CD4-positive, alpha-beta T cell treated with Interleukin-15 for 4 hours (primary cell): ENCODE measurements at regions not wholly inside any gene's neighbourhood (a gene's known extent, or its start where the extent isn't known, plus 50 kb on each side); places are given as distances from the start of the nearest gene placed in this dataset.

ENCODE experiments used
- DNase-seq: peaks from one replicate; pipeline ENCODE4 v3.0.0-alpha.2; 2020; ENCODE audit warnings: low spot score

DNA sequence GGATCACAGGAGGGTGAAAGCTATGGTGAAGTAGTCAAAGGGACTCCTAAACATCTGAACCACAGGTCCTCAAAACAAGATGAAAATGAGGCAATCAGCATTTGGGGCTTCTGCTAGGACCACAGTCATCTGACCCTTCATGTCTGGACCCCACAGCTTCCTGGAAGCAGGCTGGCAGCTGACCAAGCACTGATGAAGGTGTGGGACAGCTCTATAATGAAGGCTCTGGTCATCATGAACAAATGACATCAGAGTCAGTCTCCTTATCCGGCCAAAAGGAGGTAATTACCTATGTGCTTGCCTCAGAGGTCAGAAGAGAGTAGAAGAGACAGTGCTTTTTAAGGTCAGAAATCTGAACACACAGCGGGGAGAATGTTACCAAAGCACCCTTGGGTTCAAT lies 101.2 kb upstream of the GNAO1 start:
- no peak for DNase-seq

DNA sequence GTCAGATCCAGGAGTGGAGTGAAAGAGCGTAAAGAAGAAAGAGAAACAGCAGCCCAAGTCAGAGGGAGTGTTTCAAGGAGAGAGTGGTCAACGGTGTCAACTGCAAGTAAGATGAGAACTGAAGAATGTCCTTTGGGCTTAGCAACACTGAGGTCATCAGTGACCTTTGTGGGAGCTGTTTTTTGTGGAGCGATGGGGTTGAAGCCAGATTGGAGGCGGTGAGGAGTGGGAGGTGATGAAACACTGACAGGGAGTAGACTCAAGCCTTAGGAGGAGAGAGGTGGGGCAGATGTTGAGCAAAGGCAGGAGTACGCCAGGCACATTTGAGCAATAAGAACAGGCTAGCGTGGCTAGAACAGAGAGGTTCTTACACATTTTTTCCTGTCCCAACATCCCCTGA lies 103.7 kb upstream of the GNAO1 start:
- DNase-seq: no peak

DNA sequence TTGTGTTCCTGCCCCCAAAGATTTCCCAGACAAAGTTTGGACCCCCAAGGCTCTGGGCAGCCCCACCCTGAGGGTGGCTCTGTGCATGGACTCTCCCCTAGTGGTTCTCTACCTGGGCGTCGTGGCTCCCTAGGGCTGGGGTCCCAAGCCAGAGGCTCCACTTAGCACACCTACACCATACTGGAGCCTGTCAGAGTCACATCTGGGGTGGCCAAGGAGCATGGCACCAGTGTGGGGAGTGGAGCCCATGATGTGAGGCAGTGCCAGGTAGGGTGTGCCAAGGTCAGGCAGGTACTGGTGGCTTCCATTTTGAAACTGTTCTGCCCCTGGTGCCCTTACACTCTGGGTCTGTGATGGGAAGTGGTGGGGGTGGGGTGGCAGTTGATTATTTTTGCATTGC lies 109.9 kb upstream of the GNAO1 start:
- no peak for DNase-seq

DNA sequence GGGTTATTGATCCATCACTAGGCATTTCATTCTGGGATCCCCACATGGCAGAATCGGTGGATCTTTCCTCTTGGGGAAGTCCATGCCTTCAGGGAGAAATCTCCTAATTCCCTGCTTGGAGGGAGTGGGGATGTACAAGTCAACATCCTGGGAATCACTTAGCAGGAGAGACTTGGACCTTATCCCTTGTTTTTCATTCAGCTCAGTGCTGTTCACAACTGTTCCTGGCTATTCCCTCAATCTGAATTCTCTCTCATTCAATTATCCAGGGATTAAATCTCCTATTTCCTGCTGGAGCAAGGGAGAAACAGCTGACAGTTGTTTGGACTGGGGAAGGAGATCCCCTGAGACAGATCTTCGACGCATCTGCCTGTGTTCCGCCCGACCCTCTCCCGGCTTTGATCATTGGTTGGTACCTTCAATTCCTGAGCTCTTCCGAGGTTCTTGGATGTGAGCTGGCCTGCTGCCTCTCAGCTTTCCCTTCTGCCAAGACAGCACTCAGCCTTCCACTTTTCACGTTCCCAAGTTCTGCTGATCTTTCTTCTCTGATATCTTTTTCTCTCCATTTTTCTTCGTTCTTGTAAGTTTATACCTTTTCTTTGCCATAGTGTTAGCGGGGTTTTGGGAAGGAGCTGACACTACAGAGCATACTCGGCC lies 115.4 kb upstream of the GNAO1 start:
- no peak for DNase-seq

DNA sequence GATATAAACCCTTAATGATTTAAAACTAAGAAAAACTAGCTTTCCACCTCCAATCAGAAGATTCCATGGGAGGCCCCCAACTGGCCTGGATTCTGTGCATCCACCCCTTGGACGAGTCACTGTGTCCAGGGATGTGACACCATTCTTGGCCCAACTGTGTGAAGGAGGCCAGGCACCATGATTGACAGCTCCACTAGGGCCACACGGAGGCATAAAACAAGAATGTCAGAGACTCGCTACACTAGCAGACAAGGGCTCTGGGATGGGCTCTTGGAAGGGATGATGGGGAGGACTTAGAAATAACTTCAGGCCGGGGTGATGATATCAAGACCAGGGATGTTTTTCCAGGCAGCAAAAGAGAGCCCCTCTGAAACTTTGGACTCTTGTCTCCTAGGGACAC lies 117.8 kb upstream of the GNAO1 start:
- DNase-seq: no peak

DNA sequence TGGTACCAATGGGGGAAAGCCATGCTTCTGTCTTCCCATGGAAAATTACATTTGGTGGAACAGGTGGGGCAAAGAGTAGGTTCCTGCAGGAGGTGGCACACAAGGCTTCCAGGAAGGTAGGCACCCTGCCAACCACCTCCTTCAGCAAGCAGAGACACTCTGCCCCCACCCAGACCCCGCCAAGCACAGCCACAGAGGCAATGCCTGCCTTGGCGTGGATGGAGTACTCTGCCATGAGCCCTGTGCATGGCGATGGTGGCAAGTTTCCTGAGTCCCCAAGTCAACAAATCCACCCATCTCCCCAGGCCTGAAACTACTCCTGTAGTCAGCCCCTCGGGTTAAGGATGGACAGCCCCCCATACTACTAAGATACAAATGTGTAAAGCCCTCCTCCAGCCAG lies 119.2 kb upstream of the GNAO1 start:
- DNase-seq: no peak

DNA sequence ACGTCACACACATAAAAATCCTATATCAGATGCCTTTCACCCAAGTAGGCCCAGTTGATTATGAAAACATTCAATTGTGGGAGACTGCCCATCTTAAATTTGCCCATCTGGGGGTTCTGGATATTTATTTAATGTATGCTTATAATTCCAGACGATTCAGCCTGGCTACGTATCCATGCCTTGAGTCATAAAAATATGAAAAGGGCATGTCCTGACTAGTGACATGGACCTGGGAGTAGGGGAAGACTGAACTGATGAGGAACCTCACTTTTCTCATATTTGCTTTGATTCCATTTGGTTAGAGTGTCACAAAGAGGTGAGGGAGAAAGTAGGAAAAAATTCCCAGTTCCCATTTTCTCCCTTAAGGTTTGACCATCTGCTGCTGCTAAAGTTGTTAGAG lies 122.5 kb upstream of the GNAO1 start:
- no peak for DNase-seq

DNA sequence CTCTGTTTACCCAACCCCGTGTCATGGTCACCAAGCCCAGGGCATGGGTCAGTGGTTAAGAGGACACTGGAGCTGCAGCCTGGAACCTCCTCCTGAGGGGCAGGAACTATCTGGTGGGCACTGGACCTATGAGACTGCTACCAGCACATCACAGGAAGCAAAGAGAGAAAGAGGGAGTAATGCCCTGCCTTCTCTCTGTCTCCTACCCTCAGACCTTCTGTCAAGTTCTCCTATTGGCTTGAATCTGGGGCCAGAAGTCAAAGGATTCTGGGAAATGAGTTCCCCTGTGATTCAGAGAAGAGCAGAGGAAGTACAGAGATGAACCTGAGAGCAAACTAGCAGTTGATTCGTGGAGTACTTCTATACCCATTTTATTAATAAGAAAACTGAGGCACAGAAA lies 123.0 kb upstream of the GNAO1 start:
- DNase-seq: no peak

DNA sequence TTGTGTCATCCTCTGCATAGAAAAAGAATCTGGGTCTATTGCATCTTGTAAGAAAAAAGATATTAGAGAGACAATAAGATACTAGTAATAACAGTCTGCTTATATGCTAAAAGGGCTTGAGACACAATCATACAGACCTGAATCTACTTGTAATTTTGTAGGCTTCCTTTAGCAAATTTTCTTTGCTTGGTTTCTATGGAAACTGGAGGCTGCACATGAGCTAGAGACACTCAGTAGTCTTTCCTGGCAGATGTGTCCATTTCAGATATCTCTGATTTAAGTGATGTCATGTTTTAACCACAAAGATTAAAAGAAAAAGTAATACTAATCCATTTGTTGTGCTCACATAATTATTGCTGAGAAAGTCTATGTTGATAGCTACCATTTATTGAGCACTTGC lies 123.9 kb upstream of the GNAO1 start:
- no peak for DNase-seq

DNA sequence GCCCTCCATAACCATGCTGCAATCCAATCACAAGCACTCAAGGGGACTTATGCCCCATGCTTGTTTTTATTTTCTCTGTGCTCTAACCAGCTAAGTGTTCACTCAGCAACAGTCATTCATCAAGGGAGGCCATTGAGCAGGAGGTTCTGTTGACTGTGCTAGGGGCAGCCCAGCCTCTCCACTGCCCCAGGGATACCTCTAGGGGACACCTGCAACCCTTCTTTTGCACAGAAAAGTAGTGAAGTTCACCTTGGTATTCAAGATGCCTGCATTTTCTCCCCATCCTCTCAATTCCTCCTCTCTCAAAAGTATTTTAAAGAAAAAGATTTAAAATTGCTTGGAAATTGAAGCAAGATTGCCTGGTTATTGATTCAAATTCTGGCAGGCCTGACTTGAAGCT lies 124.7 kb upstream of the GNAO1 start:
- no peak for DNase-seq

DNA sequence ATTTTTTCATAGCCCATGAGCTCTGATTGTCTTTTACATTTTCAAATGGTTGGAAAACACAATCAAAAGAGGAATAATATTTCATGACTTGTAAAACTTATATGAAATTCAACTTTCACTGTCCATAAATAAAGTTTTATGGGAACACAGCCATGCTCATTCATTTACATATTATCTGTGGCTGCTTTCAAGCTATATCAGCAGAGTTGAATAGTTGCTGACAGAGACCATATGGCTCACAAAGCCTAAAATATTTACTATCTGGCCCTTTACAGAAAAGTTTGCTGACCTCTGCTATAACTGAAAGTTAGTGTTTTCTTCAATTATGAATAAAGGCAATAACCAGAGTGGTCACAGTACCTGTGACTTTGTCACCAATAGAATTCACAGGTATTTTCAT lies 128.2 kb upstream of the GNAO1 start:
- no peak for DNase-seq

DNA sequence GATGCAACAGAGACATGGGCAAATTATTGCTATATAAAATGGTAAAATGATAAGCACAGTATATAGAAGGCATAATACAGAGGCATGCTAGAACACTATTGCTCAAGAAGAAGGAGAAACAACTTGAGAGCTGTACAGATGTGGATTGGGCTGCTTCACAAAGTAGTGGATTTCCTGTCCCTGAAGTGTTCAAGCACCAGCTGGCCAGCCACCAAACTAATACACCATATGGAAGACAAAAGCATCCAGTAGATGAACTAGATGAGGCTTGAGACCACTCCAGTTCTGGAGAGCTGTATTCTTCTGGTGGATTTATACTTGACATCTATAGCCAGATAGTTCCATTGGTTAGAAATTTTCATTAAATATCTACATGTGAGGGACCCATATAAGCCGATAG lies 134.1 kb upstream of the GNAO1 start:
- no peak for DNase-seq

DNA sequence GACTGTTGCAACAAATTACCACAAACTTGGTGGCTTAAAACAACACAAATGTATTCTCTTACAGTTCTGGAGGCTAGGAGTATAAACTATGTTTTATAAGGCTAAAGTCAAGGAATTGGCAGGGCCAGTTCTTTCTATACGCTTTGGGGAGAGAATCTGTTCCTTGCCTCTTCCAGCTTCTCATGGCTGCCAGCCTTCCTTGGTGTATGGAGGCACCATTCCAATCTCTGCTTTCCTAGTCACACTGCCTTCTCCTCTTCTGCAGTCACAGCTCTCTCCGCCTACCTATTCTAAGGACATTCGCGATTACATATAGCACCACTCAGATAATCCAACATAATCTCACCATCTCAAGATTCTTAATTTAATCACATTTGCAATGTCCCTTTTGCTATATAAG lies 140.4 kb upstream of the GNAO1 start:
- DNase-seq: no peak

DNA sequence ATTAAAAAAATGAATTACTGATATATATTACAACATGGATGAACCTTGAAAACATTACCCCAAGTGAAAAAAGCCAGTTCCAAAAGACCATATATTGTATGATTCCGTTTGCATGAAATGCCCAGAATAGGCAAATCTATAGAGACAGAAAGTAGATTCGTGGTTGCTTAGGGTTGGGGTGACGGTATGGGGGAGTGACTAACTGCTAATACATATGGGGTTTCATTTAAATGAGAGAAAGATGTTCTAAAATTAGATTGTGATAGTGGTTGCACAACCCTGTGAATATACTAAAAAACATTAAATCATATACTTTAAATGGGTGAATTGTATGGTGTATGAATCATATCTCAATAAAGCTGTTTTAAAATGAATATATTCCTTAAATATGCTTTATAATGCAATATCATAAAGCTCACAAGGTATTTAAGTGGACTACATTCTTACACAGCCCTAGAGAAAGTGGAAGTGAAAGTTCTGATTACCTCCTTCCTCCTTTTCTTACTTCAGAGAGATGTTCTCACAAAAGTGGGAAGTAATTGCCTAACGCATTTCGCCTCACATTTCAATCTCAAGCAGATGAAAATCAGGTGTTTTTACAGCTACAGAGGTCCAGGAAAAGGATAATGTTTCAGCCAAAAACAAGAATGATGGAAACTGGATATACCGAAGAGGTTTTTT lies 142.7 kb upstream of the GNAO1 start:
- DNase-seq: no peak

DNA sequence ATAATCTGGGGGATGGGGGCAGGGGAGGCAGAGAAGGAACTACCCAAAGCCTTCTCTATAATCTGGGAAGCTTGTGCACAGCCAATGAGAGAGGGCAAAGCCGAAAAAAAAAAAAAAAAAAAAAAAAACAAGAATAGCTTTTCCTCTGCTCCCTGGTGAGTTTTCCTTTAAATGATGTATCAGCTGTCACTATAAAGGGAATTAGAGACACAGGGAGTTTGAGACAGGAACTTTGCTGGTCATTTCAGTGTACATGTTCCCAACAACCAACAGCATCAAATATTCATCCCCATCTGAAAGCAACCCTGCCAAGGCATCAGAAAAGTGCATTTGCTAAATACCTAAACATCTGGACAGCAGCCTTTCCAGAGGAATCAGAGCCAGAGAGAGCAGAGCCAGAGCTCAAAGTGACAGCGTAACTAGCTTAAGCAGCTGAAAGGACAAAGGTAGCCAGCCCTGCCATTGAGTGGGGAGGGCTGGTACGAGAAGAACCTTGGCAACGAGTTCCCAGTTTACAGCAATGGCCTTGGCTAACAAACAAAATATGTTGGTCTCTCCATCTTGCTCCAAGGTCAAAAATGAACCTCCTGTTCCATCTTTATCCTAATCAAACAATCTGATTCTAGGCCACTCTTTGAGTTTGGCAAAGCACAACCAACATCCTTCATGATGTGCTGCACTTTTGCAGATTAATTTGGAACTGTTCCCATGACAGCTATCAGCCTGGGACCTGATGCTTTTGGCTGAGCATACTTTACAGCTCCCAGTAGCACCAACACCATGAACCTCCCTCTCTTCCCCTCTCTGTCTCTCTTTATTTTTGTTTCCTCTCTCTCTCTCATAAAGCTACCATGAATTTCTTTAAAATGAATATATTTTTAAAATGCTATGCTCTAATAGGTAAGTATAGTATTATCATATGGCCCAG lies 143.7 kb upstream of the GNAO1 start:
- DNase-seq: no peak

DNA sequence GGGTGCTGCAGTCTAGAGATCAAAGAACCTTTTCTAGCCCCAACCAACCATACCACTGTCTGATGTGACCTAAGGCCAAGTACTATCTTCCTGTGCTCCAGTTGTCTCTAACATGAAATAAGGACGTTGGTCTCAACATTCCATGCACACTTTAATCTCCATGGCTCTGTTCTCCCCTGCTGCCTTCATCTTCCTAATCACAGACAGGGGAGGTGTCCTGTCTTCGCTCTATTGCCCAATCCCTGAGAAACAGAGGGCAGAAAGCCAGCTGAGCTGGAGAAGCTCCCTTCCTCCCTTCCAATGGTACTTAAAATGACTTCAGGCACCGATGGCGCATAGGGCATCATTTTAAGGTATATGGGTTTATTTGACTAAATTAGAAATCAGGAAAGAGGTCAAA lies 148.9 kb upstream of the GNAO1 start:
- no peak for DNase-seq

DNA sequence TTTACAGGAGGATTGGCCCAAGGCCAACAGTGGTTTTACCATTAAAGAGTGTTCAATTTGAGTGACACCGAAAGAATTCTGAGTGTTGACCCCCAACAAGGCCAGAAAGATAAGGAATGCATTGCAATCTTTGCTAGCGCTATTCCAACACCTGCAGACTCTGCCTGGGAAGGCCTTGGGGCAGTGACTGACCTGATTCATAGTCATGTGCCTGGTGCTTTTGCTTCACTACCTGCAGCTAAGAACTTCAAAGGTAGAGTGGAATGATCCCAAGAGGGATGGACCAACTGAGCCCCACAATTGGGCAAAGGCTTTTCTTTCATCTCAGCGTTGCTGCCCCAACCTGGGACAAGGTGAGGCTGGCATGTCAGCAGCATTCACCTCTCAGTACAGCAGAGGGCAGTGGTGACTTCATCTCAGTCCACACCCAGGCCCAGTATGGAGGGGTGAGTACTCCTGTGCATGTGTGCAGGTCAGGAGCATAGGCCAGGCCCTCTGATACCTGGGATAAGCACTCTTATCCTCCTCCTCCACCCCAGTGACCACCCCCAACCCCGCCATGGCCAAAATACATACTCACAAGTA lies 149.6 kb upstream of the GNAO1 start:
- DNase-seq: peak; percentile 20

DNA sequence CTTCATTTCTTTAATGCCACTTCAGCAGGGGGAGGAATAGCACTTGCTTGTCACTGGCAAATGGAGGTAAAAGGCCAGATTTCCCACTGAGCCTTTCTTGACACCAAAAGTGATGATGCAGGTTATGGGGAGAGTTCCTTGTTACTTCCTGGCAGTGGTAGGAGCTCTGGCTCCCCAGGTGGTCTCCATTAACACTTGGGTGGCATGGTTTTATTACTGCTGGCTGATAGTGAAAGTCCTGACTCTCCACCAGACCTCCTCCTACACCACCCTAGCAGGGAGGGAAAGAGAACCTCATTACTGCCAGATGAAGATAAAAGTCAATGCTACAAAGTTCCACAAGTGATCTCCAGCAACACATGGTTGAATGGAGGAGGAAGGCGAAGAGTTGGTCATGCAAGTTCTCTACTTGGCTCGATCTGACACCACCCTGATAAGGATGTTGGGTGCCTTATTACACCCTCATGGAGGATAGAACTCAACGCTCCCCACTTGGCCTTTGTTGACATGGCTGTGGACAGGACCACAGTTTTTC lies 152.7 kb upstream of the GNAO1 start:
- DNase-seq: no peak

DNA sequence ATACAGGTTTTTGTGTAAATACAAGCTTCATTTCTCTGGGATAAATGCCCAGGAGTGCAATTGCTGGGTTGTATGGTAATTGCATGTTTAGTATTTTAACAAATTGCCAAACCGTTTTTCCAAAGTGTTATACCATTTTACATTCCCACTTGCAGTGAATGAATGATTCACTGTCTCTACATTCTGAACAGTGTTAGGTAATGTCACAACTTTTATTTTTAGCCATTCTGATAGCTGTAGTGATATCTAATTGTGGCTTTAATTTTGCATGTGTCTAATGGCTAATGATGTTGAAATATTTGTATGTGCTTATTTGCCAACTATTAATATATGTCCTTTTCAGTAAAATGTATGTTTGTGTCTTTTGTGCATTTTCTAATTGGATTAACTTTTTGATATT lies 156.9 kb upstream of the CES5A start:
- DNase-seq: no peak

DNA sequence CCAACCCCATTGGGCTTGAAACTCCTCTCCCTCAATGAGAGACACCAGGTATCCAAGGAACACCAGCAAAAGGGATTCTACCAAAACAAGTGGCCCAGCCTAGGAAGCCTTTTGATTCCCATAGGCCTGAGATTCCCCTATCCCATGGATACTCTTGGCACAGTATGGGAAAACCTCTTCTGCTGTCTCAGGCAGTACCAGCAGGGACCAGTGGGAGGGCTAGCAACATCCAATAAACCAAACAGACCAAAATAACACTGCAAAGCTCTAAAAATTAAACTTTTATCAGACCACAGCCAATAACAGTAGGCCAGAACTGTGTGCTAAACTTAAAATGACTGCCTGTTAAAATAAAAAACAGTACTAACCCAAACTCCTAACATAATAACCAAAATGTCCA lies 153.9 kb upstream of the CES5A start:
- no peak for DNase-seq

DNA sequence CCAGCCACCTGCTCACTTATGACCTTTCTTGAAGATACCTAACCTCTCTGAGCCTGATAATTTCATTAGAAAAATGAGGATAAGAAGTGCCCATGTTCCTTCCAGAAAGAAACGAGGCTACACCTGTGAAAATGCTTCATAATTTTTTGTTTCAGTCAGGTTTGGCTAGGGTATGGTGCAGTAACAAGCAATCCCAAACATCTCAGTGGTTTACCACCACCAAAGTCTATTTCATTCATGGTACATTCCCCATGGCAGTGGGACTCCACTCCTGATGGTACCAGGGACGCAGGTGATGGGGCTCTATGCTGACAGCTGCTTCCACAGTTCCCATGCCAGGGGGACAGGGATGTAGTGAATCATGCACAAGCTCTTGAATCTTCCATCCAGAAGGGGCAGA lies 147.6 kb upstream of the CES5A start:
- DNase-seq: no peak

DNA sequence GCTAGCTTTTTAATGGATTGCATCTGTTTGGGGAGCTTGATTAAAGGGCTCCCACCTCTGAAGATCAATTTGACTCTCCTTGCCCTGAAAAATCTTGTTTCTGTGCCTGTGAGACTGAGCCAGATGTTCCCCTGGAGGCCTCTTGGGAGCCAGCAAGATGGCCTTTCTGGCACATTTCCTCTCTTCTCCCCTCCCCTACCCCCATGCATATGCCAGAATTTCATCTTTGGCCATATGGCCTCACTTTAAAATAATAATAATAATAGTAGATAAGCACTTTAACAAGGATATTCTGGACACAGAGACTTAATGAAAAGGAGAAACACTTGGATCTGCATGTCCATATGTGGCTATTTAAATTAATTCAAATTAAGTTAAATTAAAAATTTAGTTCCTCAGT lies 144.1 kb upstream of the CES5A start:
- no peak for DNase-seq
